ENCODE measurements at regions not wholly inside any gene's neighbourhood (a gene's known extent, or its start where the extent isn't known, plus 50 kb on each side); places are given as distances from the start of the nearest gene placed in this dataset.

DNA sequence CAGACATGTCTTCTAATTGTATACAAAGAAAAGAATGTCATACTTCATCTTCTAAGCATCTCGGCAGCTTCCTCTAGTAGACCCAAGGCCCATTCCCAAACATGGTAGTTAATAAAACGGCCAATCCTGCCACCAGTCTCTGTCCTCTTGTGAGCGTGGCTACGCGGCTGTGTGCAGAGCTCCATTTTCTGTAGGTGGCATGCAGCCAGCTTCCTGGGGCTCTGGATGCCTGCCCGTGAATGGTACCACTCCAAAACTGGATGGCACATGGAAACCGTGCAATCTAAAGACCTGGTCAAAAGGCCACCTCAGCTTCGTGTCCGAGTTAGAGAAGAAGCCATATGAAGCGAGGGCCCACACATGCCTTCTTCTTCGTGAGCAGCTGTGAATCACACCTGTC, 110.7 kb downstream of the SIPA1L2 start:
- no peak for DNase-seq (ENCODE audit: low read depth in 2 of 2)

DNA sequence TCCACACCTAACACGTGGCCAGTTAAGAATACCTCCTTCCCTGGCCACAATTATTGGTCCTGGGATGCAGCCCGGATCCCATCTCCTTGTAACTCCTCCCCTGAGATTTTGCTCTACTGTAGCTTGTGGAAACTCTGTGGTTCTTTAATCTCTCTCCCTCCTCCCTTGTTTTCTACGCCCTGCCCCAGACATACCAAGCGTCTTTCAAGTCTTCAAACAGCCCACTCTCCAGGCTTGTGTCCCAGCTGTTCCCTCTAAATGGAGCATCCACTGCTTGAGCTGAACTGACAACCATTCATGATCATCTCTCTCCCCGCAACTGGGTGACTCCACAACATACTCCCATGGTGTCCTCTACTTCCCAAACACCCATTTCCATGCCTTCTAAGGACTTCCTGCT, 111.6 kb downstream of the SIPA1L2 start:
- DNase-seq (ENCODE audit: low read depth in 2 of 2) = no peak

DNA sequence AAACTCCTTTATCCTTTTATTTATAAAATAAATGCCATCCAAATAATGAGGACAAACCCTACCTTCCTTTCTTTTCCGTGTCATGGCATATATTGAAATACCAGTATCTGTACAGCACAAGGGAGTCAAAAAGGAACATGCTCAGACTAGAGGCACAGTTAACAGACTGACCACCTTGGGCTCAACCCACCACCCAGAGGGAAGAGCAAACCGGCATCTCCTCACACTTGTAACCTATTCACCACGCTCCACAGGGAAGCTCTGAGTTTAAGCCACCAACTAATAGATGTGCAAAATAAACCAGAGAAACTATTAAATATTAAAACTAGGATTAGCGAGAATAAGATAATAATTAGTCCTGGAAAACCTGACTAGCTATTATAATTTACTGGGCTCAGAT, 112.7 kb downstream of the SIPA1L2 start:
- no peak for DNase-seq (ENCODE audit: low read depth in 2 of 2)

DNA sequence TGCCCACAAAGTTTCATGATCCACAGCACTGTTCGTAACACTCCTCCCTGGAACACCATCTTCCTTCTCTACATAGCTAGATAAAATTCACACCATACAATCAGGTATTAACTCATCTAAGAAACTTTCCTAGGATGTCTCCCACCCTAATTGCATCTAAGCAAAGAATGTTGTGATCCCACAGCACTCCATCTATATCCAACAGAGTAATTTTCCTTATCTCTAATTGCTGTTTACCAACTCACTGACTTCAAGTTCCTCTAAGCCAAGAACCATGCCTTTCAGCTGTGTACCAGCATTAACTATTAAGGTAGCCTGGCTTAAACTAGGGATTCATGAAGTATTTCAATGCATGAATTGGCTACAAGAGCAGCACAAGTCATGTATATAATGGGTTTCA, 114.2 kb downstream of the SIPA1L2 start:
- no peak for DNase-seq (ENCODE audit: low read depth in 2 of 2)

DNA sequence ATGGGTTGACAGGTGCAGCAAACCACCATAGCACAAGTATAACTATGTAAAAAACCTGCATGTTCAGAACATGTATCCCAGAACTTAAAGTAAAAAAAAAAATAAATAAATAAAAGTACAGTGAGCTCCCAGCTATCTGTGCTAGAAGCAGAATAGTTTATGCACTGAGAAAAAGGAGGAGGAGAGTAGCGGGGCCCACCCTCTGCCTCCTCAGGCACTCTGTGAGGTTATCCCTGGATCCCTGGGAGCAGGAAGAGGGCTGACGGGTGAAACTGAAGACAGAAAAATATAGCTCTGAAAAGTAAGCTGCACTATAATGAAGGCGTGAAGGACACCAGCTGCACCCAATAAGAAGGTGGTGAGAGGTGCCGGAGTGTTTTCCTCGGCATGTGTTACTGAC, 117.2 kb downstream of the SIPA1L2 start:
- no peak for DNase-seq (ENCODE audit: low read depth in 2 of 2)

DNA sequence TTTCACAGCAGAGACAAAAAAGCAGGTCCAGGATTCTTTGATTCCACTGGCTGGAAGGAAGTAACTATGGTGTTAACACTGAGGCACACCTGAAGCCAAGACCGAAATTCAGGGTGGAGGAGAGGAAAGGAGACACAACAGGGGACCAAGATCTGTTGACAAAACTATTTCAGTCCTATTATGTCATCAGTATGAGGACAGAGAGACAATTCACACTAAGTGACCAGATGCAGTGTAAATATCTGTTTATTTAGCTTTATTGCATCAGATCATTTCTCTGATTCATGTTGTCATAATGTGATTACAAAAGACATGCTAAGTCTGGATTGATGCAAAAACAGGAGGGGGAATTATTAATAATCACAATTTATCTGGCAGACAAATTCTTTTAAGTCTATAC, 118.8 kb downstream of the SIPA1L2 start:
- DNase-seq (ENCODE audit: low read depth in 2 of 2) = no peak

DNA sequence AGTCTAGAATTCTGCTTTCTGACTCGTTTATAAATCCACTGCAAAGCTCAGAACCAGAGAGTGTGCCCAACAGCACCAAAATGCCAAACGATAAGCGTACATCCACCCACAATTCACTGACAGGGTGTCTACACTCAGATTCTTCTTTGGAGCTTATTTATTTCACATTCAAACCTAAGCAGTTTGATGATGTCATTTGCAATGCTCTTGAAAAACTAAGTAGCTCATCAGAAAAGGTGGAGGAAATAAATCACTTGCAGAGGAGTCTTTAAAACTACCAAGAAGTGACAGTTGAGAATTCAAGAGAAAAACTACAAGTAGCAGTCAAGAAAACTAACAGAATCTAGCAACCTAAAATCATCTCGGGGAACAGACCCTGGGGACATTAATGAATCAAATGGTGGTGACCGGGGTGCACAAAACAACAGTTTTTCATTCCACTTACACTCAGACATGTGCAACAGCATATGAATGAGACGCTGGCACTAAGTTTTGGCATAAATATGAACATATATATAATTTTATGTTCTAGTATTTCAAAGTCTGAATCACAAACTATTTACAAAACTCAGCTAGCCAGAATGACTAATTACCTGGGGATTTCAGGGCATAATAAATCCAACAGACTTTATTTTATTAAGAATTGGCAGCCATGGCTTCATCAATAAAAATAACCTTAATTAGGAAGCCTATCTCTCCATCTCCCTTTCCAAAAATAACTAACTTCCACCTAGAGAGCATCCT, 119.4 kb downstream of the SIPA1L2 start:
- no peak for DNase-seq (ENCODE audit: low read depth in 2 of 2)

DNA sequence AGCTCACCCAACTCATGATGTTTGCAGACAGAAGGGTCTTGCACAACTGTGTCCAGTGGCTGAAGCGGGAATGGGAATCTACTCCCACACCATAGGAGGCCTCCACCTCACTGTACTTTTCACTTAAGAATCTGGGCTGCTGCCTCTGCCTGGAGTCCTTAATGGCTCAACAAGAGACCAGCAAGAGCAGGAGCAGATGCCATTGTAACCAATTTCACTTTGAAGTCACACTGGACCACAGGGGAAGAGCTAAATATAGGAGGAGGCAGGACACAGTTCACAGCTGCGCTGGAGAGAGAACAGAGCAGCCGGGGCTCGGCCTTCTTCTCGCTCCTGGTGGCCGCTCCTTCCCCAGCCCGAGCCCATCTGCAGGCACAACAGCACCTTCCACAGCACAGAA, 120.4 kb downstream of the SIPA1L2 start:
- DNase-seq (ENCODE audit: low read depth in 2 of 2) = no peak

DNA sequence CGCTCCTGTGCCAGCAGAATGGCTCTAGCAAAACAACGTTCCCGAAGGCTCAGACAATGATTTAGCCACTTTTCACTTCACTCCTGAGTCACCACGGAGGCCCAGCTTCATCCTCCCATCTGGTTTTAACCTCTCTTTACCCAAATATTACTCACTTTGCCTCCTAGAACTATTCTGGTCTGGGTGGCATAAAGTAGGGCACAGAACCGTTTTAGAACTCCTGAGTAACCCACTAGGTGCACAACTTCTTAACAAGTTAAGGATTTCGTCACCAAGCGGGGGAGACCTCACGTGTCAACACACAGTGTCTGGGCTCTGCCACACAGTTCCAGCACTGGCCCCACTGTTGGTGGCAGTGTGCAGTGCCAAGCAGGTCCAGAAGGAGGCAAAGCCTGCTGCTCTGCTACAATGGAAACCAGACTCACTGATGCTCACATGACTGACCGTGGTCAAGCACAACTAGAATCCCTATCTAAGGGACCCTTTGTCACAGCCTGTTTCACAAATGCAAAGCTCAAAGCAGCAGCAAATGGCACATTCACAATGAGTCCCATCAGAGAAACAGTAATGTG, 121.7 kb downstream of the SIPA1L2 start:
- no peak for DNase-seq (ENCODE audit: low read depth in 2 of 2)

DNA sequence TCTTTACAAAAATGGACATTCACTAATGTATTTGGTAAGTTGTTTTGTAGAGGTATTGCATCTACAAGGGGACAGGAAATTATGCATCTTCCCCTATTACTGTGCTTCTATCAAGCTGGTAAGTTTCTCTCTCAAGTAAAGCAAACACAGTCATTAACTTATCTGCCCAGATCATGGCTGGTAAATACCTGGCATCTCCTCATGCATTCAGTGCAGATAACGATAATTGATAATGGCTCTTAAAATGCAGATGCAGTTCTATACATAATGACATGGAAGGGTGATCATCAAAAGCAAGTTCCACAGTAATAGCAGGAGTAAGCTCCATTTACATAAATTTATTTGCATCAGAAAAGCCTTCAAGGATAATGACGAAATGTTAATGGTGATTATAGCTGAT, 122.4 kb downstream of the SIPA1L2 start:
- DNase-seq (ENCODE audit: low read depth in 2 of 2) = no peak

DNA sequence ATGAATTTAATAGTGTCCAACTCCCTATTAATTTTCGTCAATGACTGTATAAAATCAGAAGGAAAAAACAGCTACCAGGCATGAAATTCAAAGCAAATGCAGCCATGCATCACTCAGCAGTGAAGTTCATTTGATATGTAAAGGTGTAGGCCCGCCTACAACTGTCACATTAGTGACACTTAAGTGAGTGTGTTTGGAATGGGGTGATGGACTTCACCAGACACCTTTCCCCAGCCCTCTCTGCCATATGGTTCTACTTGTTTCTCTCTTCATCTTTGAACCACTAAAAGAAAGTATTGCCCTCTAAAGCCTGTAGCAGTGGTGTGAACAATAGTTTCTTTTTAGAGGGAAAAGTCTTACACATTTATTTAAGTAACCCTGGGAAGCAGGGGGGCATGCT, 124.0 kb downstream of the SIPA1L2 start:
- DNase-seq (ENCODE audit: low read depth in 2 of 2) = no peak

DNA sequence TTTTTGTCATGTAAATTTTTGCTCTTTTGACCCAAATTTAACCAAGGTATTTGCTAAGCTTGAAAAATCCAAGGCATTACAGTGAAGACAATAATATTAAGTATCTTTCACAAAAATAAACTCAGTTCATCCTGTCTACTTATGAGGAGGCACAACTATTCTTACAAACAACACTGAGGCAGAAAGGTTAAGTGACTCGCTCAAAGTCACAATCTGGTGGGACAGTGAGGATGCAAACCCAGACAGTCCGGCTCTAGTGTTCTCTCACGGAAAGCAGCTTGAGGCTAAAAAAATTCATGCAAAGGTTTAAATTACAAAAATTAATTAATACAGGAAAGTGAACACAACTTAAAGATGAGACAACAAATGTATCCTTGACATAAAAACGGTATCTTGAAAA, 125.3 kb downstream of the SIPA1L2 start:
- no peak for DNase-seq (ENCODE audit: low read depth in 2 of 2)

DNA sequence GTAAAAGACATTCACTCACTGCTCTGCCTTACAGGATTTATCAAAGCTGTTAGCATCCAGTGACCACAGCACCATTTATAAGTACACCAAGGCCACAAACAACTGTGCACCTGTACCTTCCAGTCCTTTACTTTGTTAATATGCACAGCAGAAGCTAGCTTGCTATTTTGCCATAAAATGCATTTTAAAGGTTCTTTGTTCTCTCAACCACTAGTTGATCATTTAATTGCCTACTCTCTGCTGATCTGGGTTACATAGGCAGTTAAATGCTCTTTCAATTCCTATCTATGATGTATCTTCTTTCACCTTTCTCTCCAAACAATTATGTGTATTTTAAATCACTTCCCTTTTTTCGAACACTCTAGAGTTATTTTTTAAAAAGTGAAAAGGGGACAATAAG, 126.4 kb downstream of the SIPA1L2 start:
- DNase-seq (ENCODE audit: low read depth in 2 of 2) = no peak

DNA sequence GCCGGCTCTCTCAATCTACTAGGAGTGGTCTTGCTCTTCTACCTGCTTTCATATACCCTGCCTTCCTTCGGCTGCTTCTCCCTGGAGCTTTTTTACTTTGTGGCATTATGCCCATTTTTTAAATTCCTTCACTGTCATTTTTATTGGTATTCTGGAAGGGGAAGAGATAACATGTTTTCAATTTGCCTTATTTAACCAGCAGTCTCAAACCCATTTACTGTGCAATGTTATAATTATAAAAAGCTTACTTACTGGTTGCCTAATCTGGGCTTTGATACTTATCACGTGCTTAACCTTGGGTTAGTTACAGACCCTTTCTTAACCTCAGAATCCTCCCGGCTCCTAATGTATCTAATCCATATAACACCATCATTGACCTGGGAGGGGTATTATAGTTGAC, 128.1 kb downstream of the SIPA1L2 start:
- DNase-seq (ENCODE audit: low read depth in 2 of 2) = no peak

DNA sequence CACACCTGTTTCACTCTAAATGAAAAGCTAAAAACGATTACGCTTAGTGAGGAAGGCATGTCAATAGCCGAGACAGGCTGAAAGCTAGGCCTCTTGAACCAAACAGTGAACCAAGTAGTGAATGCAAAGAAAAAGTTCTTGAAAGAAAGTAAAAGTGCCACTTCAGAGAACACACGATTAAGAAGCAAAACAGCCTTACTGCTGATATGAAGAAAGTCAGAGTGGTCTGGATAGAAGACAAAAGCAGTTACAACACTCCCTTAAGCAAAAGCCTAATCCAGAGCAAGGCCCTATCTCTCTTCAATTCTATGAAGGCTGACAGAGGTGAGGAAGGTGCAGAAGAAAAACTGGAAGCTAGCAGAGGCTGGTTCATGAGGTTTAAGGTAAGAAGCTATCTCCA, 130.7 kb downstream of the SIPA1L2 start:
- no peak for DNase-seq (ENCODE audit: low read depth in 2 of 2)

DNA sequence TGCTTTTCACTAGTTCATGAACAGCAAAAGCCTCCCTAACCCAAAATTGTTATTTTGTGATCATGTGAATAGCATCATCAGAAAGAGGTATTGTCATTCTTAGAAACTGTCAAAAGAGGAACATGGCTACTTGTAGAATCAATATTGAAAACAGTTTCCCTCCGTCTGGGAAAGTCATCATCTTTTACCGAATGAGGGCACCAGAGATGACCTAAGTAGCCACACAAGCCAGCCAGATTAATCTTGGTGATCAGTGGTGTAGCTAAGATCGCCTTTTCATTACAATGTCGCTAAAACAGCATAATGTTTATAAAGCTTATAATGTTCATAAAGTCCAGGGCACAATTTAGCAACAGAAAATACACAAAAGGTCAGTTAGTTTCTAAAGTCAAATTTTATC, 136.1 kb downstream of the SIPA1L2 start:
- DNase-seq (ENCODE audit: low read depth in 2 of 2) = no peak

DNA sequence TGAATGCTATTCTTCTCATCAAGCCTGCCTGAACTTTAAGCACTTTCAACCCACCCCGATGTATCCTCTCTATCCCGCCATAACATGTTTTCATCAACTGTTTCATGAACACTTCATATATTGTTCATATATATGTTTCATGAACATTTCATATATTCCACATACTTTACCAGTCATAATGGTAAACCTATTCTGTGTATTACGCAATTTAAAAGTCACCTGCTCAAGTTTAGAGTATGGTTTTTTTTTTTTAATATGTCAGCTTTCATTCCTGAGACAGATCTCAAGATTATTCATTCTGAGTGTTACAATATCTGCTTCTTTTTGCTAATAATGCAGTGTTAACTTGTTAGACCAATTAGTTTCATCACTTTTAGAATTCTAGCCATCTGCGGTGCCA, 140.7 kb downstream of the SIPA1L2 start:
- no peak for DNase-seq (ENCODE audit: low read depth in 2 of 2)

DNA sequence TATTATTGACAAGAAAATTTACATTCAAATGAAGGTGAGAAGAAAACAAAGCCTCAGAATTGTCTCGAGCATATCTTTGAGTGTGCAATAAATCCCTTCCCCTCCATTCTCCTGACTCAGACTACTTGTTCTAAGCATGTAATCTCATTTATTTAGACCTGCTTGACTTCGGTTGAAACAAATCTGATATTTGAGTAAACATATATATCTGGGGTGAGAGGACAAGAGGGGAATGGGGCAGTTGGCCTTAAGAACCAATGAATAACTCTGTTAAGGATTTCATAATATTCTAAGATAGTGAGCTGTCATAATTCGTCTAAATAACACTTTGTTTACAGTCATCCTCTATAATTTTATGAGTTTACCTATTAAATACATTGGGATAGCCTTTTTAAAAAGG, 142.7 kb downstream of the SIPA1L2 start:
- no peak for DNase-seq (ENCODE audit: low read depth in 2 of 2)

DNA sequence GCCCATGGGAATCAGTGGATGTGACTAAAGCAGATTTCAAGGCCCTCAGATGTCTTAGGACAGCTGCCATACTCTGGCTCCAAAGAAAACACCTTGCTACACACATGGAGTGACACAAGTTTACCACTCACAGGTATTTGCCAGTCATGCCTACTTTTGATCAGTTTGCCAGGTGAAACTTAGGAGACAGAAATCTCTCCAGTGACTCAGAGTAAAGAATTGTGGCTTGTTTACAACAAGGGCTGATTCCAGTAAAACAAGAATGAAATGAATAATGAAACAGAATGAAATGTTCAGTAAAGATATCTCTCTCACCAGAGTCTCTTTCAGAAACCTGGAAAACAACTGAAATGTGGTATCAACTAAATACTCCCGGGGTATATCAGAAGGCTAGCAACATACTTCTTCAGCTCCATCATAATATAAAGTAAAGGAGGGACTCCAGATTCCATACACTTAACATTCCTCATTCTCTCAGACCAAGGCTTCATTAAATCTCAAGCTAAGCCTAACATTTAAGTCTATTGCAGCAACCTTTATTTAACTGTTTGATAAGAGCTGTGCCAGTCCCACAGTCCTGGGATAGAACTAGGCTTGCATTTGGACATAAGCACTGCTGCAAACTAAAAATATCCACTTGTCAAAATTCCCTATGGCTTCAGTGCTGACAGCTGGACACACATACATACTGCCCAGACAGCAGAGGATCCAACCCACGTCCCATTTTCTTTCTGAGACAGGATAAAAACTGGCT, 143.3 kb downstream of the SIPA1L2 start:
- no peak for DNase-seq (ENCODE audit: low read depth in 2 of 2)

DNA sequence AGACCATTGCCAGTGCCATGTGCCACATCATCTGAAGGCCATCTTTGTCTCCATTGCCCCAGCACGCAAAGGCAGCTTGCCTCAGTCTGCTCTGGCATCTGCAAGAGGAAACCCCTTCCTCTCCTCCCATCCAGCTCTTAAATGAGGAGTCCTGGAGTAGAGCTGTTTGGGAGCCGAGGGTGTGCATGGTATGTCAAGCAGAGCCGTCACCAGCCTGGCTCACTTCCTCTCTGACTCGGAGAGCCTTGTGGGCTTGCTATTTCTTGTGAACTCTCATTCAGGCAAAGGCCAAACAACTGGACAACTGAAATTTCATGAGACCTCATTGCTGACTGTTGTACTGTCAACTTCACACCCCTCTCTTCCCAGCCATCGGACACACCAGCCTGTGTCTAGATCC, 143.9 kb downstream of the SIPA1L2 start:
- DNase-seq (ENCODE audit: low read depth in 2 of 2) = no peak

DNA sequence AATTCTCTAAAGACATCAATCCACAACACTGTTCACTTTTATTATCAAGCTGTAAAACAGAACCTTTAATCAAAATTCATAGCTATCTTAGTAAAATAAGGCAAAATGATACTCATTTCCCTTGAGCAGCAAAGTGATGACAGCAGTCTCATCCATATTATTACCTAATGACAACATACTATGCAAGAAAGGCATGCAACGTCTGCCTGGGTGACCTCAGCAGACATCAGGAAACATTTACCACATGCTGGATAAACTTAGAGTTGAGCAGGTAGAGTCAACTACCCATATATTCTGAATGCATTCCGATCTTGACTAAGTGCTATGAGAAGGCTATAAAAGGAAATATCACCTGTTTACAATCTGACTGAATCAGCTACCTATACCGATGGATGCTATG, 145.1 kb downstream of the SIPA1L2 start:
- no peak for DNase-seq (ENCODE audit: low read depth in 2 of 2)

DNA sequence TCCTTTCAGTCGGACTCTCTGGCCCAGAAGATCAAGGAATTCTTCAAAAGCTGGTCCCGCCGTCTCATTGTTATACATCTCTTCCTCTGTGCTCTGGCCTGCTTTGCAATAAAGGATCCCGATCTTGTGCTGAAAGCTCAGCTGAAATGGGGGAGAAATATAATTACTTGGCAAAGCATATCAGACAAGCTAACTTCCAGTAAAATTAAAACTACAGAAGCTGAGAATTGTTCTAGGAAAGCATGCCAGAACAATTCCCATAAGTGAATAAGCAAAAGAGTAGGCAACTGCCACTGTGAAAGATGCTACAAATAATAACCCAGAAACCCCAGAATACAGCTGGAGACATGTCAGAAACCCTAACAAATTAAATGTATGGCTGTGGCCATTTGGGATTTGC, 146.1 kb downstream of the SIPA1L2 start:
- DNase-seq (ENCODE audit: low read depth in 2 of 2) = no peak

DNA sequence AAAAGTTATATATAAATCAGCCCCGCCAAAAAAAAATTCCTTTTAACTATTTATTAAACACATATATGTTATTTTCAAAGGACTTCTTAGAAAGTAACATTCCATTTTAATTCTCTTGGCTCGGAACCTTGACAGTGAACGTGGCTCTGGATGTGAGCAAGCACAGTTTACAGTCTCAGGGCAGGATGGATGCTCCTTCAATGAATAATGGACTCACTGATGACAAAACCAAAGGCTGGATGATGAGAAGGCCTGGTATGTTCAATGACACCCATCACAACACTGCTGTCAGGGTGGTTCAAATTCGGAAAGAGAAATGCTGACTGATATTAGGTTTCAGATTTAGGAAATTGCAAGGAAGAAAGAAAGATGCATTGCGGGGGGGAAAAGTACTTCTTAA, 148.8 kb downstream of the SIPA1L2 start:
- DNase-seq (ENCODE audit: low read depth in 2 of 2) = no peak
